ENCODE measurements at regions not wholly inside any gene's neighbourhood (a gene's known extent, or its start where the extent isn't known, plus 50 kb on each side); places are given as distances from the start of the nearest gene placed in this dataset.

DNA sequence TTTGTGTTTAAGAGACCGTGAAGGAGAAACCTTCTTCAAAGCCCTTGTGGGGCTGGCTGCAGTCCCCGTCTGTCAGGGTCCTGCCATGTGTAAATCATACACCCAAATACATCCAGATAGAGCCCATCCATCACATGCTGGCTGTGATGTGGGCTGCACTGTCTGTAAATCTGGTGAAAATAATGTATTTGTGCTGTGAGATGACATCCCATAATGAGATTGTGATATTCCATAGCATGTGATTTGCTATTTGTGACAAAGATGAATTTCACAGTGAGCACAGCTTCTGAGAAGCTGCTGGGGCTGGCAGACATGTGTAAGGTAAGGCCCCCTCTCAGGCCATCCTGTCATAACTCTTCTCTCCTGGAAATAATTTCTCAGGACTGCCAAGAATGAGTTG, 114.3 kb upstream of the MB21D2 start (continued):
- TF ChIP-seq EP300 (IDR thresholded peaks at IDR 0.05; ENCODE audit: borderline replicate concordance in 1 of 2, low read depth in 2 of 2, low read length in 2 of 2) (no peak), CBX5 (IDR thresholded peaks at IDR 0.05; ENCODE audit: low read depth, low read length) (no peak), CHD2 (IDR thresholded peaks at IDR 0.05; ENCODE audit: low read length) (no peak)
